ENCODE measurements at regions not wholly inside any gene's neighbourhood (a gene's known extent, or its start where the extent isn't known, plus 50 kb on each side); places are given as distances from the start of the nearest gene placed in this dataset.

GRCh38 chr13:111502957-111503356, 182.5 kb downstream of the TEX29 start:
- DNase-seq = no peak

- no peak for DNase-seq
These were observed 182.9 kb downstream of the TEX29 start for GRCh38 chr13:111503376-111503775.

GRCh38 chr13:111503905-111504695, 183.7 kb downstream of the TEX29 start:
- DNase-seq = no peak

GRCh38 chr13:111505175-111505777, 184.8 kb downstream of the TEX29 start:
- no peak for DNase-seq

- no peak for DNase-seq
These were observed 185.7 kb downstream of the TEX29 start for GRCh38 chr13:111506125-111506524.

GRCh38 chr13:111506621-111507020, 186.2 kb downstream of the TEX29 start:
- DNase-seq = no peak

GRCh38 chr13:111508164-111508870, 187.9 kb downstream of the TEX29 start:
- DNase-seq = no peak

- no peak for DNase-seq
These were observed 188.6 kb downstream of the TEX29 start for GRCh38 chr13:111508902-111509509.

- no peak for DNase-seq
These were observed 190.2 kb downstream of the TEX29 start for GRCh38 chr13:111510502-111511218.

- DNase-seq = no peak
These were observed 190.8 kb downstream of the TEX29 start for GRCh38 chr13:111511219-111511732.

- no peak for DNase-seq
These were observed 191.5 kb downstream of the TEX29 start for GRCh38 chr13:111511805-111512504.

GRCh38 chr13:111512707-111513106, 192.3 kb downstream of the TEX29 start:
- no peak for DNase-seq

GRCh38 chr13:111513766-111514609, 193.5 kb downstream of the TEX29 start:
- DNase-seq = no peak

GRCh38 chr13:111514610-111515306, 194.3 kb downstream of the TEX29 start:
- no peak for DNase-seq

GRCh38 chr13:111515307-111515617, 194.8 kb downstream of the TEX29 start:
- no peak for DNase-seq

- no peak for DNase-seq
These were observed 195.2 kb downstream of the TEX29 start for GRCh38 chr13:111515635-111516034.

GRCh38 chr13:111516712-111517640, 196.5 kb downstream of the TEX29 start:
- DNase-seq = no peak

GRCh38 chr13:111517641-111518010, 197.2 kb downstream of the TEX29 start:
- no peak for DNase-seq

- no peak for DNase-seq
These were observed 197.8 kb downstream of the TEX29 start for GRCh38 chr13:111518161-111518792.
